ENCODE measurements at regions not wholly inside any gene's neighbourhood (a gene's known extent, or its start where the extent isn't known, plus 50 kb on each side); places are given as distances from the start of the nearest gene placed in this dataset.
"Not testable (repeated sequence)": the region's sequence is repeated elsewhere in the genome, so short reads cannot be mapped to it uniquely, and the experiment has no call there.

DNA sequence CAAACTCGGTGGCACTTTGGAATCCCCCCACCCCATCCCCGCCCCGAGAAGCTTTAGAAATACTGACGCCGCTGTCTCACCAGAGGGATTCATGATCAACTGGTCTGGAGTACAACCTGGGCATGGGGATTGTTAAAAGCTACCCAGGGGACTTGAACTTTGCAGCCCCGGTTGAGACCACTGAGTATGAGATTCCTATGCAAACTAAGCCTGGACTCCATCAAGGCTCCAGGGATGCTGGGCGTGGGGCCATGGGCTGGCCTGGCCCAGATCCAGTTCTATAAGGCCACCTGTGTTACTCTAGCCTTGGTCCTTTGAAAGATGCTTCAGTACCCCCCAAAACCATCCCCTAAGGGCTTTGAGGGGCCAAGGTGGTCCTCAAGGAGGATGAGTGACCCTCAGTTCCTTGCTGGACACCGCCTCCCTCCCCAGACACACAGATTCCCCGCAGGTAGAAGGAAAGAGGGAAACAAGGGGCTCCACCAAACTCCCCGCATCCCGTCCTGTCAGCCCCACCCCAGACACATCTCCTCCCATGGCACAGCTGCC is 68.5 kb downstream of the MRPL36 start:
- no peak for DNase-seq

DNA sequence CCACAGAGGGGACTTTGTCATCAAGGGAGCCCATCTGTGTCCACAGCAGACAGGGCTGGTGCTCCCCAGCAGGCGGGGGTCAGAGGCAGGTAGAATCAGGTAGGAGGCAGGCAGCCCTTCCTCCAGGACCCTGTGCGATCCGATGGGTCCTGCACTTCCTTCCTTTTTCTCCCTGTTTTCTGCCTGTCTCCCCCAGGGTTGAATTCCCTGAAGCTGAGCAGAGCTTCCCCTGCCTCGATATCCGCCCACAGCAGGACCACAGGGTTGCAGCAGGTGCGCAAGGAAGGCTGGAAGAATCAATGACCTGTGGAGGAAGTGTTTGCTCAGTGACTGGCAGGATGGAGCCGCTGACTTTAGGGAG is 69.2 kb downstream of the MRPL36 start:
- DNase-seq, result no peak

DNA sequence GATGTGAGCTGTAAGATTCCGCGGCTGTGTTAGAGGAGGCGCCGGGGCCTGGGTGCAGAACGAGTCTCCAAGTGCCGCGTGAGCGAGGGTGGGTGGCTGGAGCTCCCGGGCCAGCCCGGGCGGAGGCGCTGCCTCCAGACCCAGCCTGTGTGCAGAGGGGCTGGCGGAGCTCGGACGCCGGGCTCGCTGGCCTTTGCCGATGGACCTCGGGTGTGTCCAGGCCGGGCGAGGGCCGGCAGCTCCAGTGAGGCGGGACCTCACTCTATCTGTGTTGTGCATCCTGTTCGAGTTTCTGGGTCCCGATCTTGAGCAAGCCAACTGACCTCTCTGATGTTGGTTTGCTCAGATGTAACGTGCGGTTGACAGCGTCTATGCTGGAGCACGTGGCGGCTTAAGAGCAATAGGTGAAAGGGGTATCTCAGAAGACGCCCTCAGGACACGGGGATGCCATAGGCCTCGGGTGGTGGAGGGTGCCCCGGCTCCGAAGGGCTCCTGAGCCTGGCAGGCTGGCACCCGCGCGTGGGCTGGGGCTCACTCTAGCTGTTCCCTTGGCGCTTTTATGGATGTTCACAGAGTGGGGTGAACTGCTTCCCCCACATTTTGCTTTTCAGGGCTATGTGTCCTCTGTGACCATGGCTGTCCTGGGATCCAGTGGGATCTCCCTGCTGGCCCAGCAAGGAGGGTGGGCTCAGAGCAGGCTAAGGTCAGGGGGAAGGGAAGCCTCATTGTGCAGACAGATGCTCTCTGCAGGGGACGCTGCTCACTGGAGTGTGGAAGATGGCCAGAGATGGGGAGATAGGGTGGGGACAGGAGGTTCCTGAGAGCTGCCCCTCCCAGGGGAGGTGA is 69.8 kb downstream of the MRPL36 start:
- DNase-seq, result no peak

DNA sequence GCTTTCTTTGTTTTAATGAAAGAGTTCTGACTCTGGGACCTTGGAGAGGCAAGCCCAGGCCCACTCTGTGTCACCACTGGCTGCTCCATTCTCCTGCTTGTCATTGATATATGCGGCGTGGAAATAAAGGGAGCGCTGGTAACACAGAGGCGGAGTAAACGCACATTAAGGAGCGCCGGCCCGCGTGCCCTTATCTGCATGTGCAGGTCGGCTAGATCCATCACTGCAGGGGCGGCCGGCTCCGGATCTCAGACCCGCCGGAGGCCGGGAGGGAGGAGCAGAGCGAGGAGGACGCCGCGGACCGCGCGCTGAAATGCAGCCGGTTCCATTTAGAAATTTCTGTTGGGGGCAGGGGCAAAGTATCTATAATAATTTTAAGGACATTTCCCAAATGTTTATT is 70.8 kb downstream of the MRPL36 start:
- DNase-seq, result no peak

DNA sequence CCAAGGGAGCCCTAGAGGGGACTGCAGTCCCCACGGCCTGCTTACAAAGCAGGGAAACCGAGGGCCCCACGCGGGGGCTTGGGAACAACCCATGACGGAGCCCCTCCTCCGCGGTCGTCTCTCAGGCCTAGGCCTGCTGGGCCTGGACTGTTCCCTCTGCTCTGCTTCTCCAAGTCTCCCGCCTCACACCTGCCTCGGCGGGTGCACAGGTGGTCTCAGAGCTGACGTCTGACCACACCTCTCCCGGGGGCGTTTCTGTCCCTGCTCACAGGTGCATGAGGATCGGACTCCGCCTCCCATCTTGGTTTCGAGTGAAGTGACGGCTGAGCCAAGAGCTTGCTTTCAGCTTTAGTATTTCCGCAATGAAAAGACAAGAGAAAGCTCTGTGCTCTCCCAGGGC is 72.1 kb downstream of the MRPL36 start:
- no peak for DNase-seq

GRCh38 chr5:1726956-1727355 is 72.7 kb downstream of the MRPL36 start:
- no peak for DNase-seq

GRCh38 chr5:1726469-1726865 is 73.2 kb downstream of the MRPL36 start:
- no peak for DNase-seq

DNA sequence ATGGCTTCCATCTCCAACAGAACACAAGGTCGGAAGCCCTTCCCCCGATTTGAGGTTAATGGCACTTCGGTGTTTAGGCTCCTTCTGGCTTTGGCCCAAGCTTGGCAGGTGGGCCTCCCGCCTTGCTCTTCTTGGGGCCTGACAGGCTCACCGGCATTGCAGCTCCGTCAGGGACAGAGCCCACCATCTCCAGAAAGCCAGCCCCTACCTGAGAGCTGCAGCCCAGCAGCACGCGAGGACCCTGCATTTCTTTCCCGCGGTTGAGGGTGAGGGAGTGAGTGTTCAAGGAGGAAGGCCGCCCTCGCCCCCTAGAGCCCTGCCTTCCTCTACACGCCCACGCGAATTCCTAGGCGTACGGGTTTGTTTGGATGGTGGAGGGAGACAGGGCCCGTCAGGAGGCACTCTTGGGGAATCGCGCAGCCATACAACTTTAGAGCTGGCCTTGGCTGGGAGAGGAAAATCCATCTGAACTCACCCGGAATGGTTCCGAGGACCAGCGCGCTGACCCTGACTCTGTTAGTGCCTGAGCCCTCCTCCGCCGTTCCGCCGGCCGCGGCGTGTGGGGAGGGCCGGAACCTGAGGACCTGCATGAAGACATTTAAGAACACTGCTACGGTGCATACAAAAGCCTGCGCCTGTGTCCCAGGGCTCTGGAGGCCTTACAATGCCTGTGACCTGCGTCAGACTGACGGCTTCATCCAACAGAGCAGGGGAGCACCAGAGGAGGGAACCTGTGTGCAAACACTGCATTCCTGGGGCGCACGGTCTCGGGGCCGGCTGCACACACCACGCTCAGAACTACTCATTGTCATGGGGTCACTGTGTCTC is 73.8 kb downstream of the MRPL36 start:
- DNase-seq, result no peak

DNA sequence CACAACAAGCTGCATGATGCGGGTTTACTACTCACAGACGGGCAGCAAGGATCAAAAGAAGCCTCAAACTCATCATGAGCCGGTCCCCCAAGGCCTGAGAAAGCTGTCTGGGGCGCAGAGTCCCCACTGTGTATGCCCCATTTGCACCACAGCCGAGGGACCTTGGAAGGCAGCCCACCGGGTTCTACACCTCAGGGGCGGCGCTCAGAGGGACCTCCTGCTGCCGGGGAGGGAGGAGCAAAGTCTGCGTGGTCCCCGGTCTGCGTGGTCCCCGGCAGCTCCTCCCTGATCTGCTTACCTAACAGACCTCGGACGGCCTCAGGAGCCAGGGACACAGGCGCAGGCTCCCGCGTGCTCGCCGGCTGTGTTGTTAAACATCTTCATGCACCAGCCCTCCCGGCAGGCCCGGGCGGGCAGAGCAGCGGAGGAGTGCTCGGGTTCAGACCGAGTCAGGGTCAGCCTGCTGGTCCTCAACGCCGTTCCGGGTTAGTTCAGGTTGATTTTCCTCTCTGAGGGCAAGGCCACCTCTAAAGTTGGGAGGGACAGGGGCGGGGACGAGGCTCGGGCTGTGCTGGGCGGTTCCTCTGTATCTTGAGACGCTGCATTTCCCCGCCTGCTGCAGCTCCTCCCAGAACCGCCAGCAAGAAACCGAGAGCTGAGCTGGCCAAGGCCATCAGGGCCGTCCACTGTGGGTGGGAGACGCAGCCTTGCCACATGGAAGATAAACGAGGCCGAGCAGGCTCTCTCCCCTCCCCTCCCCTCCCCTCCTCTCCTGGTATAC is 74.6 kb downstream of the MRPL36 start:
- DNase-seq, result no peak

- DNase-seq, result no peak
These were observed 75.4 kb downstream of the MRPL36 start for GRCh38 chr5:1723957-1724821.

GRCh38 chr5:1723476-1723875 is 76.2 kb downstream of the MRPL36 start:
- no peak for DNase-seq

DNA sequence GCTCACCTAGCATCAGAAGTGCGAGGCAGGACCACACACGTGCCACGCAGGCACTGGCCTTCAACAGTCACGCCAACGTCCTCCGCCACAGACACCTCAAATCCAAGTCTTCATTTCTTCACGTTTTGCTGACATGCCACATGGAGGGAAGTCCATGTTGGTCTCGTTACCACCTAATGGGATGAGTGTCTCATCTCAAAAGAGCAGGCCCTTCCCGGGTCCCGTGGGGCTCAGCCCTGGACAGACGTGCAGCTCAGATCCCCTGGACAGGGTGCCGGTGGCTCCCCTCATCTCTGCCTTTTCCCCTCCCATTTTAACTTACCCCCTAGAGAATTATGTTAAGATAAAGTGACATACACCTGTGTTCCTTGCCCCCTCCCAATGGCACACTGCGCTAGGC is 76.8 kb downstream of the MRPL36 start:
- DNase-seq, result no peak

GRCh38 chr5:1720396-1721110 is 79.1 kb downstream of the MRPL36 start:
- DNase-seq, result no peak

DNA sequence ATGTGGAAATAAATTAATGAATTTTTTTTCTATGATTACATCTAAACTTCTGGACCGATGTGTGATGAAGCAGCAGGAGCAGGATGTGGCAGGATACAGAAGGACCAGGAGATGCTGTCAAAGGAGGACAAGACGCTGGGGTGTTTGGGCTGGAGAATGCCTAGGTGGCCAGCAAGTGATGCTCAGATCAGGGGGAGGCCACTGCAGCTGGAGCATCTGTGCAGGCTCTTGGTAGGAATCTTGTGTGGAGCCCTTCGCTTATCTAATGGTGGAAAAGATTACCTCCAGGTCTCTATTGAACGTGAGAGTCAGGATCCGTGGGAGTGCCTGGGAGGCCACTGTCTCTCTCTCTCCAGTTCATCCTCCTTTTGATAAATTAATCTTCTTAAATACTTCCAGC is 79.8 kb downstream of the MRPL36 start:
- no peak for DNase-seq

DNA sequence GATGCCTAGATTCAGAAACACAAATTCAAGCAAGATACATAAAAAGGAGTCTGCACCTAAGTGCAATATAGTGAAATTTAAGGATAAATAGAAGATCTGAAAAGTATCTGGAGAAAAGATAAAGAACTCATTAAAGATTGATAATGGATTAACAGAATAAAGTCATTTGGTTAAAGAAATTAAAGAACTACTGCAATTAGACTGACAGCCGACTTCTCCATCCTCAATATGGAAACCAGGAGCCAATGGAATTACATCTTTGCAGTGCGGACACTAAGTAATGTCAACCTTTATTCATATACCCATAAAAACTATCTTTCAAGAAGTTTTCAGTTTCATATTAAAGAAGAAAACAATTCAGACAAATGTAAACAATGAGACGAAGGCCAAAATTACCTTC is 81.0 kb downstream of the MRPL36 start:
- DNase-seq, result no peak

- not testable (repeated sequence) for DNase-seq
These were observed 89.5 kb downstream of the MRPL36 start for GRCh38 chr5:1710091-1710490.

DNA sequence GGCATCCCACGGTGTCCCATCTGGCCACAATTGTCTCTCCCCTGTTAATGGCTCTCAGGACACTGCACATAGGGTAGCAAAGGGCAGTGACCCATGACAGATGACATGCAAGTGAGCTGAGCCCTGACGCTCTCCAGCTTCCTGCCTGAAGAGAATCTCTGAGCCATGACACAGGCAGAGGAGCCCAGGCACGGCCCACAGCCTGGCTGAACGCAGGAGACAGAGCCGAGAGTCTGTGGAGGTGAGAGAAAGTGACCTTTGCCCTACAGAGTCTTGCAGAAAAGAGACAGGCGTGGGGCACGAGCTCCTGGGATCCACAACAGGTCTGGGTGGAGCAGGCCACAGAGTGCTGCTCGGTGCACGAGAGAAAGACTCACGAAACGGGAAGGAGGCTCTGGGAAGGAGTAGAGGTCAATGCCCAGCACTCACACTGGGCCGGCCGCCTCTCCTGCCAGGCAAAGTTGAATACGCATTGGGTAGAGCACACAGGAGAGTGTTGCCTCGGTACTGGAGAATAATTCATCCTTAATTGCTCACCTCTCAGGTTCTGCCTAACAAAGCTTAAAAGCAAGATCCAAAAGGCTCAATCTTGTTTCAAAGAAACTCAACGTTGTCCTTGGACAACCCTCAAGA is 90.3 kb downstream of the MRPL36 start:
- no peak for DNase-seq

- no peak for DNase-seq
These were observed 91.0 kb downstream of the MRPL36 start for GRCh38 chr5:1708592-1709141.

GRCh38 chr5:1707467-1707866 is 92.2 kb downstream of the MRPL36 start:
- no peak for DNase-seq

DNA sequence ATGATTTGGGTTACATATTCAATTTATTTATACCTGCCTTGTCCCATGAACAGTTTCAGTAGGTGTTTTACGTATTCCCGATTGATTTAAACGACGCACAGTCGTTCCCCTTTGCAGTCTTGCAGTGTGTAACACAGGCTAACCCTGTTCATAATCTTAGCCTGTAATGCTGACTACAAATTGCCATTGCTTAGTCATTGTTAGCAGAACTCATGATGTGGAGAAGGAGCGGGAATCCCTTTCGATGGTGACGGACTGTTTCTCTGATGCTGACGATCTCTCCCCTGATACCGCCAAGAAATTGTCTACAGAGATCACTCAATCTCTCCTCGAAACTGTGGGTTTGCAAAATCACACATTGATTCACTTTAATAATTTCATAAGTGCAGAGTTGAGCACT is 93.2 kb downstream of the MRPL36 start:
- DNase-seq, result no peak

DNA sequence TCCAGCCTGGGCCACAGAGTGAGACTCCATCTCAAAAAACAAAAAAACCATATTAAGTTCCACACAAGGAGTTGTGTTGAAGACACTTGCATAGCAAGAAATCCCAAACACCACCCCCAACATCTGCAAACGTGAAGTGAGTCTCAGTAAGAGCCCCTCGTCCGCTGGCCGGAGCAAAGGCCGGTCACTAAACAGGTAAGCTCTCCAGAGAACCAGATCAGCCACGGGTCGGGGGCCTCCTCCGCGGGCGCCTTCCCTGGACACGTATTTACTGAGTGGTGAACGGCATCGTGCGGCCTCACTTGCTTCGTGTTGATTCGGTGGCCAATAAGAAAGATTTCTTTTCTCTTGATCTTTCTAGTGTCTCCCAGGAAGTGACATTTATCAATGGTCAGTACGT is 93.6 kb downstream of the MRPL36 start:
- no peak for DNase-seq
